Stimulated activated memory B cell treated with anti-CD40 and anti-IgM and Interleukin-4, amounts not matched to agents 10 μg/mL and 1 μg/mL and 100 μg/mL, for 72 hours (primary cell): ENCODE measurements at regions not wholly inside any gene's neighbourhood (a gene's known extent, or its start where the extent isn't known, plus 50 kb on each side); places are given as distances from the start of the nearest gene placed in this dataset.

ENCODE experiments used
- ATAC-seq: fragments of 150-1000 bp; cut with Tn5 transposase; 2 replicates; pipeline ENCODE4 v1.10.0; 2021
- H3K27ac Mint-ChIP-seq: one replicate; pipeline ENCODE4 v1.8.0; 2022; ENCODE audit warnings: mild to moderate bottlenecking, mixed read lengths
- H3K27me3 Mint-ChIP-seq: one replicate; pipeline ENCODE4 v1.8.0; 2022; ENCODE audit warnings: mixed read lengths
- H3K36me3 Mint-ChIP-seq: one replicate; pipeline ENCODE4 v1.8.0; 2022; ENCODE audit warnings: mixed read lengths
- H3K4me1 Mint-ChIP-seq: one replicate; pipeline ENCODE4 v1.8.0; 2022; ENCODE audit warnings: mixed read lengths
- H3K4me3 Mint-ChIP-seq: one replicate; pipeline ENCODE4 v1.8.0; 2022; ENCODE audit warnings: mild to moderate bottlenecking, moderate library complexity, mixed read lengths
- H3K9me3 Mint-ChIP-seq: one replicate; pipeline ENCODE4 v1.8.0; 2022; ENCODE audit warnings: mixed read lengths

DNA sequence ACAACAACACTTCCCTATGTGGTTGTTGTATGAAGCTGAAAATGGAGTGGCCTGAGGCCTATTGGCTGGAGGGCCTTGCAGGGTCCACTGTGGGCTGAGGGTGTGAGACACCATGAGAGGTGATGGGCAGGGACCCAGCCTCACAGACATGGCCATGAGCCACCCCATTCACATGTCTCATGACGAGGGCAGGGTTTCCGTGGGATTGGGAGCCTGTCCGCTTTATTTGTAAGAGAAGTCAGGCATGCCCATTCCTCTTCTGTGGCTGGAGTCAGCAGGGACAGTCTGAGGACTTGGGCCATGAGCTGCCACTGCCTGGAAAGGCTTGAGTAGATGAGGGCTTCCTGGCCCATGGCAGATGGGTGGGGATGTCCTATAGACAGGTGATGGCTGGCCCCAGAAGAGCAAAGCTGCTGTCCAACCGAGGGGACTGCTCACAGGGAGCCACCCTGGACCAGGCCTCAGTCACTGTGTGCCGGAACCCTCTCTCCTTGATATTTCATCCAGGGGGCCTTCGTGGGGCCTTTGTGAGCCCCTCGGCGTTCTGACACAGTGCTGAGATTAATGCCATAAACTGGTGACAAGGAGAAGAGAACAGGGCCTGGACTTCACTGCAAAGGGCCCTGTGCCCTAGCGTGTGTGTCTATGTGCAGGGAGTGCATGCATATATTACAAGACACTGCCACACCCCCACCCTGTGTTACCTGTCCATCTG, 971.9 kb downstream of the BRD1 start:
- no peak overlapping the region for H3K27ac Mint-ChIP-seq

DNA sequence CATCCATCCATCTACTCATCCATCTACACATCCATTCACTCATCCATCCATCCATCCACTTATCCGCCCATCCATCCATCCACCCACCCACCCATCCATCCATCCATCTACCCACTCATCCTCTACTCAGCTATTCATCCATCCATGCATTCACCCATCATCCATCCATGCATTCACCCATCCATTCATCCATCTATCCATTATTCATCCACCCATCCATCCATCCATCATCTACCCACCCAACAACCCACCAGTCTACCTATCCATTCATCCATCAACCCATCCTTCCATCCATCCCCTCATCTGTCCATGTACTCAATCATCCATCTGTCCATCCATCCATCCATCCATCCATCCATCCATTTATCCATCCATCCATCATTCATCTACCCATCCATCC, 972.7 kb downstream of the BRD1 start:
- no peak overlapping the region for H3K27ac Mint-ChIP-seq
- H3K4me1 Mint-ChIP-seq: no peaks in the 10 kb centered on the region
- peaks cover 16% of the 10 kb centered on the region for H3K27me3 Mint-ChIP-seq
- H3K36me3 Mint-ChIP-seq: no peaks in the 10 kb centered on the region
- peaks cover 17% of the 10 kb centered on the region for H3K9me3 Mint-ChIP-seq
- ATAC-seq: no peak
- H3K4me3 Mint-ChIP-seq: no peak overlapping the region

More for the DNA sequence above, 971.9 kb downstream of the BRD1 start:
- Mint-ChIP-seq H3K4me1 (no peaks in the 10 kb centered on the region), H3K9me3 (peaks cover 17% of the 10 kb centered on the region), H3K27me3 (peaks cover 16% of the 10 kb centered on the region), H3K36me3 (no peaks in the 10 kb centered on the region), H3K4me3 (no peak overlapping the region)
- ATAC-seq: no peak

DNA sequence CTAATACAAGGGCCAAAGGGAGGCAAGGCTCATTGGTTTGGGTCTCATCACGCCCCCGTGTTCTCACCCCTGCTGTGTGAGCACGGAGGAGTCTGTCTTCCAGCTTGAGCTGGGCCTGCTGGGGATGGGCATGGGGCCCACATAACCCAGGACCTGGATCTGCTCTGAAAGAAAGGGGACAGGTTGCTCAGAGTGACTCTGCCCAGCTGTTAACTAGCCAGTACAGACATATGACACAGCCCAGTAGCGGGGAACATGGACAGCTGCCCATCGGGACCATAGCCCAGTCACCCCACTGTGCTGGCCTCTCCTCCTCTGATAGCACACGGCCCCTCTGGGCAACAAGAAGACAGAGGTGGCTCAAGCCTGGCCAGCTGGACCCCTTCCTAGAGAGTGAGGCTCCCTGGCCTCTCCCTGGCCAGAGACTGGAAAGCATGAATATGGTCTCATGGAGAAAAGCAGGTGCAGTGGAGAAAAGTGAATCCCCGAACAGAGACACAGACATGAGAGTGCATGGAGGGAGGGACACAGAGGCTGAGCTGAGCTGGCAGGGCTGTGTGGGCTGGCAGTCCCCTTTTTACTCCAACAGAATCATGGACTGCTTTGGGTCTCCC, 973.9 kb downstream of the BRD1 start:
- peaks cover 18% of the 10 kb centered on the region for H3K9me3 Mint-ChIP-seq
- H3K27ac Mint-ChIP-seq: no peak overlapping the region
- no peaks in the 10 kb centered on the region for H3K36me3 Mint-ChIP-seq
- no peak overlapping the region for H3K4me3 Mint-ChIP-seq
- peaks cover 10% of the 10 kb centered on the region for H3K27me3 Mint-ChIP-seq
- no peaks in the 10 kb centered on the region for H3K4me1 Mint-ChIP-seq
- no peak for ATAC-seq

DNA sequence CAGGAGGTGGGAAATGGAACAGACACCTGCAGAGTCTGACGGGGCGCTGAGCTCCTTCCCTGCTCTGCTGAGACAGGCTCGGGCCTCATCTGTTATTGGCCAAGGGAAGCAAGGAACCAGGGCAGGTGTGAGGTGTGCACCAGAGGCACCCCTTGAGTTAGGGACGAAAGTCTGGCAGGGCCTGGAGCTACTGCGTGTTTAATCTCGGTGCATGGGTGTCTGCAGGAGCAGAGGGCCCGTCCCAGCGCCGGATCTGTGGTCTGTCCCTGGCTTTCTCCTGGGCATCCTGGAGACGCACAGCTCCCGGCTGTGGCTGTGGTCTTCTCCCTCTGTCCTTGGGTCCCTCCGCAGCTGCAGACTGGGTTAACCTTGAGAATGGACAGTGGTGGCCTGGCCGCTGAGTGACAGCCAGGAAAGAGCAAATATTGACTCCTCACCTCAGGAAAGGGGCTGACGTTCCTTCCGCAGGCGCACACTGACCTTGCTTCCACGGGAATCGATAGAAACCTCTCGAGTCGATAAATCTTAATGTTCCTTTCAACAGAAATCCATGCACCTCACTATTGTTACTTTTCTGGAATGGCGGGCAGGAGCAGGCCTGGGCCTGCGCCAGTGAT, 975.6 kb downstream of the BRD1 start:
- Mint-ChIP-seq H3K4me1 (no peaks in the 10 kb centered on the region), H3K27me3 (no peaks in the 10 kb centered on the region), H3K36me3 (no peaks in the 10 kb centered on the region), H3K4me3 (no peak overlapping the region), H3K27ac (no peak overlapping the region), H3K9me3 (peaks cover 13% of the 10 kb centered on the region)
- ATAC-seq: no peak

DNA sequence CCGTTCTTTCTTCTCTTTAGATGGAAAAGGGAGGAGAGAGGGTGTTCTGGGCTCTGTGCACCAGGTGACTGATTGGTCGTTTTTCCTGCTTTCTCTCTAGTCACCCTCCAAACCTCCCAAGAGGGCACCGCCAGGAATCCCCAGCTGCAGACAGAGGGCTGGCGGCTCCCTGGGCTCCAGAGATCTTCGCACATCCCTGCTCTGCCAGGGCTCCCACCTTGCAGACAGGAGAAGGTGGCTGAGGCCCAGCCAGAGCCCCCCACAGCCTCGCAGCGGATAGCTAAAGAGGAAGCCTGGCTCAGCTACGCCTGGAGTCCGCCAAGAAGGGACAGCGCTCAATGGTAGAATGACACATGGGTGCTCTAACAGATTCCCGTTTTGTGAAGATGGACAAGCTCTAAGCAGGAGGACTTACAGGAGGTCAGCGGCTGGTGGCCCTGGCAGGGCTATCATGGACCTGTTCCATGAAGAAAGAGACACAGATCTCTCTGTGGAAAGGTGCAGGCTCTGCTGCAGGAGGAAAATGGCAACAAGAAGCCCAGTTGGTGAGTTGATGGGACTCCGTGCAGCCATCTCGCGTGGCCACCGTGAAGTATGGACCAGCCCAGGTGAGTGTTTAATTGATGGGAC, 976.9 kb downstream of the BRD1 start:
- Mint-ChIP-seq H3K9me3 (peaks cover 16% of the 10 kb centered on the region), H3K36me3 (no peaks in the 10 kb centered on the region), H3K4me3 (no peak overlapping the region), H3K27ac (no peak overlapping the region), H3K4me1 (no peaks in the 10 kb centered on the region), H3K27me3 (no peaks in the 10 kb centered on the region)
- no peak for ATAC-seq

DNA sequence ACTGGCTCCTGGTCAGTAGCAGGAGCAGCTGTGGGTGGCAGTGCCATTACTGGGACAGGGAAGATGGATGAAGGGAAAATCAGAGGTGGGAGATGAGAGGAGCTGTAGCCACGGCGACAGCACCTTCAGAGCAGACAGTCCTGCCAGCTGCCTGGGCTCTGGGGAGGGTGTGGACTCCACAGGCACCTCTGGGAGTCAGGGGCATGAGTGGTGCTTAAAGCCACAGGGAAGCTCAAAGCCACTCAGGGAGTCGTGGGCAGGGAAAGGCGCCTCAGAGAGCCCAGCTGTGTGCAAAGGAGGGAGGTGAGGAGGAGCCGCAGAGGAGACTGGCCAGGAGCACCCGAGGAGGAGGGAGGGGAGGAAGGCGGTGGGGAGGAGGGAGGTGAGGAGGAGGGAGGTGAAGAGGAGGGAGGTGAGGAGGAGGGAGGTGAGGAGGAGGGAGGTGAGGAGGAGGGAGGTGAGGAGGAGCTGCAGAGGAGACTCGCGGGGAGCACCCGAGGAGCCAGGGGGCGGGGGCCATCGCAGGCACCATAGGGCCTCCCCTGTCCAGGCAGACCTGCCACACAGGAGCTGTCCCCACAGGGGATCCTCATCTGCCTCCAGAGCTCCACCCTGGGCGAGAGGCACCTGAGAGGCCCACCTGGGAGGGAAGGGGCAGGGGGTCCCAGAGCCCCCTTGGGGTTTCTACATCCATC, 977.6 kb downstream of the BRD1 start:
- no peaks in the 10 kb centered on the region for H3K36me3 Mint-ChIP-seq
- peaks cover 2% of the 10 kb centered on the region for H3K27me3 Mint-ChIP-seq
- H3K27ac Mint-ChIP-seq: no peak overlapping the region
- H3K9me3 Mint-ChIP-seq: peaks cover 14% of the 10 kb centered on the region
- peak; percentile 20 for ATAC-seq
- no peaks in the 10 kb centered on the region for H3K4me1 Mint-ChIP-seq
- no peak overlapping the region for H3K4me3 Mint-ChIP-seq

DNA sequence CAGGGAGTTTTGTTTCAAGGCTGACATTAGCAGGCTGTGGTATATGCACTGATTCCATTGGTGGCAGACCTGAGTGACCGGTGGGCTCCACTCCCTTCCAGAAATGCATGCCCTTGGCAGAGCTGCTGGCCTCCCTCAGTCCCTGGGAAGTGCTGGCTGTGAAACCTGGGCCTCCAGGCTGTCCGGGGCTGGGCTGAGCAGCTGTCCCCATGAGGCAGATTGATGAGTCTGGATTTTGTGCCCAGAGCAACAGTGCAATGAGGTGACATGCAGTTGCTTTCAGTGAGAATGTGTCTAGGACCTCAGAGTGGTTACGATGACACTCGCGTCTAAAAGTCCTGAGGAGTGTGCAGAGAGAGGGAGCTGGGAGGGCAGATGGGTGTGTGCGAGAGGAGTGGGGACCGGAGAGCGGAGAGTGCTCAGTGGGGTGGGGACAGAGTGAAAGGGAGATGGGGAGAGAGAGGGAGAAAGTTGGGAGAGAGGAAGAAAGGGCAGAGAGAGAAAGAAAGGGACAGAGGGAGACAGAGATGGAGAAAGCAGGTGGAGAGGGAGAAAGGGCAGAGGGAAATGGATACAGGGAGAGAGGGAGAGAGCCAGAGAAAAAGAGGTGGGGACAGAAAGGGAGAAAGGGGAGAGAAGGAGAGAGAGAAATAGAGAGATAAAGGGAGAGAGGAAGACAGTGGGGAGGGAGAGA, 978.3 kb downstream of the BRD1 start:
- Mint-ChIP-seq H3K27ac (no peak overlapping the region), H3K4me3 (no peak overlapping the region), H3K36me3 (no peaks in the 10 kb centered on the region), H3K27me3 (peaks cover 9% of the 10 kb centered on the region), H3K4me1 (no peaks in the 10 kb centered on the region), H3K9me3 (peaks cover 14% of the 10 kb centered on the region)
- no peak for ATAC-seq

DNA sequence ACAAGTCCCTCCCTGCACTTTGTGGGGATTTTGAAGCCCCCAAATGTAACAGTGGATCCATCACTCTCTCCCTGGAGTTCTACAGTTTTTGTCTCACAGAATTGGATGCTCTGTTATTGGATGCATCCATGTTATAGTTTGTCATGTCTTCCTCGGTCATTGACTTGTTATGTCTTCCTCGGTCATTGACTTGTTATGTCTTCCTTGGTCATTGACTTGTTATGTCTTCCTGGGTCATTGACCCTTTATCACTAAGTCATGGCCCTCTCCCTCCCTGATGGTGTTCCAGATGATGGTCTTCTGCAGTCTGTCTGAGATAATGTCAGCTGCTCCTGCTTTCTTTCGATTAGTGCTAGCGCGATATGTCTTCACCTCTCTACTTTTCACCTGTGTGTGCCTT, 981.5 kb downstream of the BRD1 start:
- Mint-ChIP-seq H3K4me1 (no peaks in the 10 kb centered on the region), H3K4me3 (no peak overlapping the region), H3K27ac (no peak overlapping the region), H3K9me3 (peaks cover 14% of the 10 kb centered on the region), H3K27me3 (peaks cover 35% of the 10 kb centered on the region), H3K36me3 (no peaks in the 10 kb centered on the region)
- no peak for ATAC-seq

DNA sequence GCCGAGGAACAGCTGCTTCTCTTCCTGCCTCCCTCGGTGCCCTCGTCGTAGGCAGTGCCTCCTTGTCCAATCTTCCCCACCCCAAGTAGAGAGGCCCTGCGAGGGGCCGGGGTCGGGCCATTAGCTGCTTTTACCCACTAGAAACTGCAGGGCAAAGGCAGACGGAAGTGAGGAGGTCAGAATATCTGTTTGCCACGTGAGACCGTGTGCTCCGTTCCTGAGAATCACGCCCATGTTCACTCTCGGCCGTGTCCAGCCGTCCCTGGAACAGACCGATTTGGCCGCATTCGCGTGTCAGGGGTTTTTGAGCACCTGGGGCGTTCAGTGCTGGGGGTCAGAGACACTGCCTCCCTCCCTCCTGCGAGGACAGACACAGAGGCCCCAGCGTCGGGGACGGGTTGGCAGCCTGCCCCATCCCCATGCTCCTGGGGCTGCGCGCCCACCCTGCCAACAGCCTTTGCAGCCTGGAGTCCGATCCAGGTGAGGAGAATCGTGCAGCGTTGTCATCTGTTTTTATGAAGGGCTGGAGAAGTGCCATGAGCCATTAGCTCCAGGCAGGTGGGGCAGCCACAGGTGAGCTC, 982.2 kb downstream of the BRD1 start:
- Mint-ChIP-seq H3K27me3 (peaks cover 35% of the 10 kb centered on the region), H3K27ac (no peak overlapping the region), H3K4me3 (no peak overlapping the region), H3K9me3 (peaks cover 14% of the 10 kb centered on the region), H3K4me1 (no peaks in the 10 kb centered on the region), H3K36me3 (no peaks in the 10 kb centered on the region)
- ATAC-seq: no peak

DNA sequence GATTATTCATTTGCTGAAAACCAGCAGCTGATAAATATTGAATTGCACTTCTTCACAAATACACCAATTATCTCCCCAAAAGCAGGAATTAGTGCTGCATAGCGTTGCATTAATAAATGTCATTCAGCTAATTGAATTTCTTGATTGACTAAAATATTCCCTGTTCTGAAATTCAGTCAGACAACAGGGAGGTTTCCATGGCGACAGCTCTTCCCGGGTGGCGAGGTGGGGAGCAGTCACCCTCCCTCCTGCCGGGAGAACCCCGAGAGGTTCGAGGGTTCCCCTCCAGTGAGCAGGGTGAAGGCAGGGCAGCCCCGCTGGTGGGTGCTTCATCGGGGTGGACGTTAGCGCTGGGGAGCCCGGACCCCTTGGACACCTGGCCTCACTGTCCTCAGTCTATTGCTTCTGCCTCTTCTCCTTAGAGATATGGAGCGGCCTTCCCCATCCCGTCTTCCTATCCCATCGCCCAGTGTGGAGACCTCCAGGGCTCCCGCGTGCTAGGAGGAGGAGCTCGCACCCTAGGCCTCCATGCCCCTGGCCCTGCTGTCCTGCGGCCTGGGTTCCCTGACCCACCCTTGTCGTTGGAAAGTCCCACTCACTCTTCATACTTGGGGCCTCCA, 983.5 kb downstream of the BRD1 start:
- Mint-ChIP-seq H3K27ac (no peak overlapping the region), H3K36me3 (no peaks in the 10 kb centered on the region), H3K9me3 (peaks cover 6% of the 10 kb centered on the region), H3K27me3 (peaks cover 35% of the 10 kb centered on the region), H3K4me1 (no peaks in the 10 kb centered on the region), H3K4me3 (no peak overlapping the region)
- ATAC-seq: peak; percentile 17

DNA sequence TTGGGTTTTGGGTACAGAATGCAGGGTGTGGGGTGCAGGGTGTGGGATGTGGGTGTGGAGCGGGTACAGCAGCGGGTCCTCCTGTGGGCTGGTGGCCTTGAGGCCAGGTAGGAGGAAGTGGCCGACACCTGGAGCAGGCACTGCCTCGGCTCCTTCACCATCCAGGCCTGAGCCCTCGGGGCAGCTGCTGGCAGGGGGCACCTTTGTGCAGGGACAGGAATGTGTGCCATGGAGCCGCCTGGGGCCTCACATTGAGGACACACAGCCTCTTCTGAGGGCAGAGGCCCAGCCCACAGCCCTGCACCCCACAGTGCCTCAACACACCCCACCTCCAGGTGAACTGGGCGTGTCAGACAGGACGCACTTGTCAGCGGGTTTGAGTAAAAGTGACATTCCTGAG, 984.0 kb downstream of the BRD1 start:
- H3K27ac Mint-ChIP-seq: no peak overlapping the region
- no peak for ATAC-seq
- H3K9me3 Mint-ChIP-seq: peaks cover 6% of the 10 kb centered on the region
- H3K36me3 Mint-ChIP-seq: no peaks in the 10 kb centered on the region
- H3K4me3 Mint-ChIP-seq: no peak overlapping the region
- H3K4me1 Mint-ChIP-seq: no peaks in the 10 kb centered on the region
- H3K27me3 Mint-ChIP-seq: peaks cover 35% of the 10 kb centered on the region

DNA sequence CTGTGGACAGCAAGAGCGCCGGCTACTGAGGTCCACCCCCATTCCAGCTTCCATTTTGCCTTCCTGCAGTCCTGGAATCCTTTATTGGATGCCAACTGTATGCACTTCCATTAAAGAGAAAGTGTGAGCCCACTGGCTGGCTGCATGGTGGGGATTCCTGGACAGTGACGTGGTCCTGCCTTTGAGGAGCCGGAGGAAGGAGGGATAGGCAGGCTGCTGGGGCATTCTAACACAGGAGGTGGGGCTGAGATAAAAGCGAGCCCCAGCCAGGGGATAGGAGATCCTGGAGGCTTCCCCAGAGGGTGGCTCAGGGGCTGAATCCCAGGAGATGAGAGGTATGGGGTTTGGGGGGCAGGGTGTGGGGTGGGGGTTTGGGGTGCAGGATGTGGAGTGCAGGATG, 984.7 kb downstream of the BRD1 start:
- Mint-ChIP-seq H3K4me1 (no peaks in the 10 kb centered on the region), H3K4me3 (no peak overlapping the region), H3K36me3 (no peaks in the 10 kb centered on the region), H3K9me3 (peaks cover 8% of the 10 kb centered on the region), H3K27me3 (peaks cover 35% of the 10 kb centered on the region), H3K27ac (no peak overlapping the region)
- ATAC-seq: no peak

DNA sequence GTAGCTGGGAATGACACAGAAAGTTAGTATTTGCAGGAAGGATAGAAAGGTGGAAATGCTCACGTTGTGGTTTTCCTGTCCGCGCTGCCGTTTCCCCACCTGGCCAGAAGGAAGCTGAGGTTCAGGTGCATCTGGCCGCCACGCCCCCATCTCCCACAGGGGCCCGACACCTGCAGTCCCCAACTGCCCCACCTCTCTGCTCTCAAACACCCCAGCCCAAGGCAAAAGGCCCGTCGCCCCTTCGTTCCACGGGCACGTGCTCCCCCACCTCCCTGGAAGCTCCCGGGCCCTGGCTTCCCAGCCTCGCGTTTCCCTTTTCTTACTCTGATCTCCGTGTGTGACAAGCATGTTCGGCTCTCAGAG, 985.1 kb downstream of the BRD1 start:
- H3K36me3 Mint-ChIP-seq: no peaks in the 10 kb centered on the region
- no peaks in the 10 kb centered on the region for H3K4me1 Mint-ChIP-seq
- no peak overlapping the region for H3K4me3 Mint-ChIP-seq
- no peak overlapping the region for H3K27ac Mint-ChIP-seq
- H3K9me3 Mint-ChIP-seq: peaks cover 12% of the 10 kb centered on the region
- H3K27me3 Mint-ChIP-seq: peaks cover 35% of the 10 kb centered on the region
- ATAC-seq: no peak

DNA sequence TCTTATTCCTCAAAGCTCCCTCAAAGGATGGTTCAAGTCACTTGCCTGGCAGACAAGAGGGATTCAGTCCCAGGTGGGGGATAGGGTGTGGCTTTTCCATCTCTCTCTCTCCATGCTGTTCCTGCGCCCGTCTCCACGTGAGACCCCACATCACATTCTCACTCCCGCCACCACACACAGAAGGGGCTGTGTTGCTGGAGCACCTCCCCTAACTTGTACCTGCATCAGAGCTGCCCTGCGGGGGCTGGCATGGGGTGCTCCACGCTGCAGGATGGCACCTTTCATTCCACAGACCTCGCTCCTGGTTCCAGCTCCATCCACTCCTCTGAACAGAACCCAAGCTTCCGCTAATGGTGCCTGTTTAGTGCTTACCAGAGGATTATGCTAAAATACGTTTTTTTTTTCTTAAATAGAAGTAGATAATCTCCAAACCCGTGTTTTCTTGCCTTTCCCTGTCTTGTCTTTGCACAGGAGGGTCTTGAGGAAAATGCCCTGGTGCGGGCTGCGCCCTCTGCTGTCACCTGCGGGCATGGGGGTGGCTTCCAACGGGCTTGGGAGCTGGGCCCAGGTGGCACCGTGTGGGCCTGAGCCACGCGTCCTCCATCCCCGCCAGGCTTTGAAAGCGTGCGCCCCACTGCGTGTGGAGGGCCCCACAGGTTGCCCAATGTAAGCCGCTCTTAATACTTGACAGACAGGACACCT, 985.6 kb downstream of the BRD1 start:
- no peak overlapping the region for H3K27ac Mint-ChIP-seq
- H3K27me3 Mint-ChIP-seq: peaks cover 35% of the 10 kb centered on the region
- peaks cover 17% of the 10 kb centered on the region for H3K9me3 Mint-ChIP-seq
- ATAC-seq: no peak
- no peak overlapping the region for H3K4me3 Mint-ChIP-seq
- H3K36me3 Mint-ChIP-seq: no peaks in the 10 kb centered on the region
- H3K4me1 Mint-ChIP-seq: no peaks in the 10 kb centered on the region
